ENCODE measurements at regions not wholly inside any gene's neighbourhood (a gene's known extent, or its start where the extent isn't known, plus 50 kb on each side); places are given as distances from the start of the nearest gene placed in this dataset.

GRCh38 chr14:65938738-65939137, 526.2 kb downstream of the FUT8 start:
- Histone ChIP-seq H3K79me2 (replicated peaks; ENCODE audit: insufficient read depth) (no peaks in the 10 kb centered on the region), H3K4me1 (ENCODE audit: insufficient read depth) (peaks cover 18% of the 10 kb centered on the region), H4K20me1 (replicated peaks; ENCODE audit: insufficient read depth) (no peaks in the 10 kb centered on the region), H3K4me3 (no peak overlapping the region), H3K27ac (ENCODE audit: low read depth) (no peak overlapping the region), H3K27me3 (ENCODE audit: insufficient read depth) (no peaks in the 10 kb centered on the region), H2AFZ (no peak overlapping the region), H3K36me3 (ENCODE audit: insufficient read depth) (no peaks in the 10 kb centered on the region), H3K9me2 (ENCODE audit: insufficient read depth) (peaks cover 4% of the 10 kb centered on the region; the same call in 1 of the 2 replicates), H3K4me2 (no peak overlapping the region), H3F3A (replicated peaks; ENCODE audit: low read depth) (no peaks in the 10 kb centered on the region)
- Mint-ChIP-seq H3K36me3 (ENCODE audit: low read depth) (no peaks in the 10 kb centered on the region; the same call in 2 of the 3 replicates), H3K4me3 (no peak overlapping the region), H3K9me3 (no peaks in the 10 kb centered on the region), H3K27ac (no peak overlapping the region), H3K4me1 (peaks cover 37% of the 10 kb centered on the region), H3K27me3 (ENCODE audit: insufficient read depth, low read depth, poor library complexity) (no peaks in the 10 kb centered on the region)
- DNase-seq (ENCODE audit: low spot score): no peak
- ATAC-seq: no peak
- TF ChIP-seq CTCF (conservative IDR thresholded peaks at IDR 0.05; ENCODE audit: low read depth in 2 of 2): no peak
- no peak for TF ChIP-seq ZNF114 (CRISPR knock-in tag; IDR thresholded peaks at IDR 0.05)
- TF ChIP-seq POLR2AphosphoS5 (IDR thresholded peaks at IDR 0.05; ENCODE audit: low read depth): no peak
- TF ChIP-seq ZNF331 (CRISPR knock-in tag; IDR thresholded peaks at IDR 0.05; ENCODE audit: low read depth): no peak
- no peak for TF ChIP-seq STAT1 (IDR thresholded peaks at IDR 0.05; ENCODE audit: unreplicated experiment)
- no peak for TF ChIP-seq EZH2phosphoT487 (IDR thresholded peaks at IDR 0.05; ENCODE audit: unreplicated experiment)
- TF ChIP-seq ETS1 (IDR thresholded peaks at IDR 0.05): no peak
- TF ChIP-seq ZNF462 (CRISPR knock-in tag; IDR thresholded peaks at IDR 0.05): no peak
- no peak for TF ChIP-seq CREB1 (CRISPR knock-in tag; IDR thresholded peaks at IDR 0.05; ENCODE audit: low read depth)
- no peak for TF ChIP-seq JUNB (IDR thresholded peaks at IDR 0.05; ENCODE audit: unreplicated experiment)
- TF ChIP-seq REST (IDR thresholded peaks at IDR 0.05; ENCODE audit: unreplicated experiment): no peak
- no peak for TF ChIP-seq EZH2 (IDR thresholded peaks at IDR 0.05; ENCODE audit: low read depth, unreplicated experiment)
- no peak for TF ChIP-seq NANOG (IDR thresholded peaks at IDR 0.05; ENCODE audit: borderline replicate concordance)
